ENCODE measurements at regions not wholly inside any gene's neighbourhood (a gene's known extent, or its start where the extent isn't known, plus 50 kb on each side); places are given as distances from the start of the nearest gene placed in this dataset.
A peak's percentile ranks its signal among the peaks of the same experiment; 100 is the strongest.

DNA sequence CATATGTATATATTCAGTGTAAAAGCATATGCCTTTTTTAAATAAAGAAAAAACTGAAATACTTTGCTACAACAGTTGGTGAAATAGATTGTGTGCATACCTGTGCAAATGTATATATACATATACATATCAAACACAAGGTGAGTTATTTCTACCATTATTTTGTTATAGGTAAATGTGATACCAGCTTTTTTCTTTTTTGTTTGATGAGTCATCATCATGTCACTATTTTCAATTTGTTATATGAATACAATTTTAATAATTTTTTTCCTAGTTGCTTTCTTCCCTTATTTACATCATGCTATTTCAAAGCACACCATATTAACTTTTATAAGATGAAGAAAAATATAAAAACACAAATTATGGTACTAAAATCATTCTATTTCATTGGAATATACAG is 87.0 kb upstream of the STK17B start:
- Histone ChIP-seq H3K36me3 (ENCODE audit: insufficient read depth, low read length) (no peaks in the 10 kb centered on the region), H3K27me3 (ENCODE audit: insufficient read depth, low read length) (no peaks in the 10 kb centered on the region), H3K9ac (ENCODE audit: low read length) (no peak overlapping the region), H4K20me1 (ENCODE audit: insufficient read depth, low read length) (no peaks in the 10 kb centered on the region), H3K27ac (ENCODE audit: low read depth, low read length) (no peak overlapping the region), H2AFZ (ENCODE audit: low read depth, low read length) (no peak overlapping the region), H3K4me2 (ENCODE audit: low read length) (no peak overlapping the region), H3K4me3 (ENCODE audit: insufficient read depth, low read depth, low read length) (no peak overlapping the region), H3K79me2 (ENCODE audit: insufficient read depth, low read length) (no peaks in the 10 kb centered on the region), H3K9me3 (ENCODE audit: insufficient read depth, low read depth, low read length) (no peaks in the 10 kb centered on the region), H3K4me1 (ENCODE audit: insufficient read depth, low read length) (peaks cover 27% of the 10 kb centered on the region)
- H3K4me3 Mint-ChIP-seq (ENCODE audit: unreplicated experiment), result no peak overlapping the region
- DNase-seq (ENCODE audit: low read depth) (no peak), FAIRE-seq (no peak)
- H3K36me3 Mint-ChIP-seq (ENCODE audit: low read depth, unreplicated experiment), result no peaks in the 10 kb centered on the region
- H3K27me3 Mint-ChIP-seq (ENCODE audit: low read depth, unreplicated experiment), result no peaks in the 10 kb centered on the region
- no peaks in the 10 kb centered on the region for H3K9me3 Mint-ChIP-seq (ENCODE audit: unreplicated experiment)
- TF ChIP-seq EZH2 (IDR thresholded peaks at IDR 0.05; ENCODE audit: insufficient read depth, low read length), result no peak
- TF ChIP-seq, protein P1, sequence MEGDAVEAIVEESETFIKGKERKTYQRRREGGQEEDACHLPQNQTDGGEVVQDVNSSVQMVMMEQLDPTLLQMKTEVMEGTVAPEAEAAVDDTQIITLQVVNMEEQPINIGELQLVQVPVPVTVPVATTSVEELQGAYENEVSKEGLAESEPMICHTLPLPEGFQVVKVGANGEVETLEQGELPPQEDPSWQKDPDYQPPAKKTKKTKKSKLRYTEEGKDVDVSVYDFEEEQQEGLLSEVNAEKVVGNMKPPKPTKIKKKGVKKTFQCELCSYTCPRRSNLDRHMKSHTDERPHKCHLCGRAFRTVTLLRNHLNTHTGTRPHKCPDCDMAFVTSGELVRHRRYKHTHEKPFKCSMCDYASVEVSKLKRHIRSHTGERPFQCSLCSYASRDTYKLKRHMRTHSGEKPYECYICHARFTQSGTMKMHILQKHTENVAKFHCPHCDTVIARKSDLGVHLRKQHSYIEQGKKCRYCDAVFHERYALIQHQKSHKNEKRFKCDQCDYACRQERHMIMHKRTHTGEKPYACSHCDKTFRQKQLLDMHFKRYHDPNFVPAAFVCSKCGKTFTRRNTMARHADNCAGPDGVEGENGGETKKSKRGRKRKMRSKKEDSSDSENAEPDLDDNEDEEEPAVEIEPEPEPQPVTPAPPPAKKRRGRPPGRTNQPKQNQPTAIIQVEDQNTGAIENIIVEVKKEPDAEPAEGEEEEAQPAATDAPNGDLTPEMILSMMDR (IDR thresholded peaks at IDR 0.05; ENCODE audit: insufficient read depth, low read depth, low read length), result no peak
- no peak overlapping the region for H3K27ac Mint-ChIP-seq (ENCODE audit: unreplicated experiment)
- peaks cover 20% of the 10 kb centered on the region for H3K4me1 Mint-ChIP-seq (ENCODE audit: low read depth, unreplicated experiment)

DNA sequence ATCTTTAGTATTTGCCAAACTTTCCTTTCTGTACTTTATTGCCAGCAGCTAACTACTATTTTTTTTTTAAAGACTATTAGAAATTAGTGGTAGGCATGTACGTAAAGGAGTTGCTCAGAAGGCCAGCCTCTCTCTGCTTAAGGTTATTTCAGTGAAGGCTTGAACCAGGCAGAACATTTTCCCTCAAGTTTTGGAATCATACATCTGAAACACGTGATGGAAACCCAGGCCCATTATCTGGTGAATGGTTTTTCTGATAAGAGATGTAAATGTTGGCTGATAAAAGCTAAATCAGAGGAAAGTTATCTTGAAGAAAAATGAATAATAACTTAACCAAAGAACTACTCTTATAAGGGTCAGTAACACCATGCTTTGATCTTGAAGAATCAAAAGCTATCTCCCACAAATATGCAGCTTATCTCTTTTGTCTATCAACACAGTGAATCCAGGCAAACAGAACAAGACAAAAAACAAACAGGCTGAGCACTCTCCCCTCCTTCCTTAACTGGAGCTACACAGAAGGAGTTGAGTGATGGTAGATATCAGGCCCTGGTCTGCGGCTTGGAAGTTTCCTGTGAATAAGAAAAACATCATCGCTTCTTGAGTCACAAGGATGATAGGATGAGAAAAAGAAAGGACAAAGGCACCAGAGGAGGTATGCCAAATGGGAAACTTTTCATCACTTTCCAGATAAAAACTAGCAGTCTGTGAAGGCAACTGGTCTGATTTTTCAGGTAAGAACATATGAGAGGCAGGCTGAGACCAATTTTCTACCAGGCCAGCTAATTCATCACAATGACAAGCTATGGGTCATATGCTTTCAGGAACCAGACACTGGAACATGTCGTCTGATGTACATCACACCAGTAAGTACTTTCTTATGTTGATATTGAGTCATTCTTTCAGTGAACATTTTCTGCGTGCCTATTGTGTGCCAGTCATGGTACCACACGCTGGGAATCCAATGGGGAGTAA is 88.4 kb upstream of the STK17B start:
- H3K36me3 ChIP-seq (ENCODE audit: insufficient read depth, low read length), result no peaks in the 10 kb centered on the region

More for the DNA sequence above, 88.4 kb upstream of the STK17B start:
- Histone ChIP-seq H3K79me2 (ENCODE audit: insufficient read depth, low read length) (no peaks in the 10 kb centered on the region), H3K9me3 (ENCODE audit: insufficient read depth, low read depth, low read length) (no peaks in the 10 kb centered on the region), H3K4me2 (ENCODE audit: low read length) (peak overlapping the region; percentile 65), H3K4me3 (ENCODE audit: insufficient read depth, low read depth, low read length) (no peak overlapping the region), H3K9ac (ENCODE audit: low read length) (peak overlapping the region; percentile 61), H3K4me1 (ENCODE audit: insufficient read depth, low read length) (peaks cover 28% of the 10 kb centered on the region), H3K27me3 (ENCODE audit: insufficient read depth, low read length) (no peaks in the 10 kb centered on the region), H2AFZ (ENCODE audit: low read depth, low read length) (peak overlapping the region; percentile 7), H3K27ac (ENCODE audit: low read depth, low read length) (peak overlapping the region; percentile 87), H4K20me1 (ENCODE audit: insufficient read depth, low read length) (no peaks in the 10 kb centered on the region)
- Mint-ChIP-seq H3K4me1 (ENCODE audit: low read depth, unreplicated experiment) (peaks cover 22% of the 10 kb centered on the region), H3K9me3 (ENCODE audit: unreplicated experiment) (no peaks in the 10 kb centered on the region), H3K27me3 (ENCODE audit: low read depth, unreplicated experiment) (no peaks in the 10 kb centered on the region), H3K36me3 (ENCODE audit: low read depth, unreplicated experiment) (no peaks in the 10 kb centered on the region), H3K4me3 (ENCODE audit: unreplicated experiment) (no peak overlapping the region), H3K27ac (ENCODE audit: unreplicated experiment) (peak overlapping the region; percentile 35)
- TF ChIP-seq, protein P1 (IDR thresholded peaks at IDR 0.05; ENCODE audit: insufficient read depth, low read depth, low read length), result no peak
- no peak for TF ChIP-seq EZH2 (IDR thresholded peaks at IDR 0.05; ENCODE audit: insufficient read depth, low read length)
- DNase-seq (ENCODE audit: low read depth) (peak; percentile 98), FAIRE-seq (peak; percentile 73)
